ENCODE measurements at regions not wholly inside any gene's neighbourhood (a gene's known extent, or its start where the extent isn't known, plus 50 kb on each side); places are given as distances from the start of the nearest gene placed in this dataset.

DNA sequence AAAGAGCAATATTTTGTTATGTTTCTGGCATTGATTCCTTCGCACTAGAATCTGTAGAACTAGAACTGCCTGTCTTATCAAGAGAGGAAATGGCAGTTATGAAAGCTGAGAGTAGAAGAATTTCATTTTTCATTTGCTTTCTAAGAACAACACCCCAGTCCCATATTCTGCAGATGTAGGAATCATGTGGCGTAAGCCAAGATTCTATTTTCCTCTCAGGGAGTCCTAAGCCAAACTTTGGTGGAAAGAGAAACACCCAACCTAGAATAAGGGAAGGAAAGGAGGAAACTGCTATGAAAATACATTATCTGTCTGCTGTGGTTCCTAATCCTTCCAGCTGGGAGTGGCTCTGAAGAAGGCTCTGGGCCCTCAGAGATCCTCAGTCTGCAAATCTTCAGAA is 1176.9 kb upstream of the C9orf72 start:
- TF ChIP-seq, protein P1, sequence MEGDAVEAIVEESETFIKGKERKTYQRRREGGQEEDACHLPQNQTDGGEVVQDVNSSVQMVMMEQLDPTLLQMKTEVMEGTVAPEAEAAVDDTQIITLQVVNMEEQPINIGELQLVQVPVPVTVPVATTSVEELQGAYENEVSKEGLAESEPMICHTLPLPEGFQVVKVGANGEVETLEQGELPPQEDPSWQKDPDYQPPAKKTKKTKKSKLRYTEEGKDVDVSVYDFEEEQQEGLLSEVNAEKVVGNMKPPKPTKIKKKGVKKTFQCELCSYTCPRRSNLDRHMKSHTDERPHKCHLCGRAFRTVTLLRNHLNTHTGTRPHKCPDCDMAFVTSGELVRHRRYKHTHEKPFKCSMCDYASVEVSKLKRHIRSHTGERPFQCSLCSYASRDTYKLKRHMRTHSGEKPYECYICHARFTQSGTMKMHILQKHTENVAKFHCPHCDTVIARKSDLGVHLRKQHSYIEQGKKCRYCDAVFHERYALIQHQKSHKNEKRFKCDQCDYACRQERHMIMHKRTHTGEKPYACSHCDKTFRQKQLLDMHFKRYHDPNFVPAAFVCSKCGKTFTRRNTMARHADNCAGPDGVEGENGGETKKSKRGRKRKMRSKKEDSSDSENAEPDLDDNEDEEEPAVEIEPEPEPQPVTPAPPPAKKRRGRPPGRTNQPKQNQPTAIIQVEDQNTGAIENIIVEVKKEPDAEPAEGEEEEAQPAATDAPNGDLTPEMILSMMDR (conservative IDR thresholded peaks at IDR 0.05), result no peak

More for the DNA sequence above, 1176.9 kb upstream of the C9orf72 start:
- Histone ChIP-seq H4K91ac (ENCODE audit: insufficient read length, low read depth, low read length) (no peak overlapping the region), H3K9me3 (ENCODE audit: control insufficient read depth, low read depth, low read length) (no peaks in the 10 kb centered on the region), H3K4ac (ENCODE audit: low read depth, low read length) (no peak overlapping the region), H2AFZ (ENCODE audit: low read length) (no peak overlapping the region), H3K4me2 (ENCODE audit: insufficient read depth, insufficient read length, low read length) (no peak overlapping the region), H2BK120ac (ENCODE audit: low read depth, low read length, poor library complexity, severe bottlenecking) (no peak overlapping the region), H3K23me2 (ENCODE audit: insufficient read length, low read depth, low read length, poor library complexity, severe bottlenecking) (no peaks in the 10 kb centered on the region), H2BK15ac (ENCODE audit: low read depth, low read length) (no peak overlapping the region), H3T11ph (ENCODE audit: low read length) (no peak overlapping the region), H2BK5ac (ENCODE audit: insufficient read length, low read length) (no peak overlapping the region), H3K18ac (ENCODE audit: insufficient read length, low read depth, low read length) (no peak overlapping the region), H3K14ac (ENCODE audit: insufficient read depth, low read length) (no peak overlapping the region), H4K5ac (ENCODE audit: insufficient read length, low read depth, low read length) (no peak overlapping the region), H3K23ac (ENCODE audit: insufficient read length, low read depth, low read length) (no peak overlapping the region), H3K79me2 (ENCODE audit: insufficient read depth, low read length) (no peaks in the 10 kb centered on the region), H2BK12ac (ENCODE audit: insufficient read length, low read depth, low read length) (no peak overlapping the region), H3K79me1 (ENCODE audit: insufficient read depth, low read depth, low read length, poor library complexity, severe bottlenecking) (no peaks in the 10 kb centered on the region), H4K8ac (replicated peaks; ENCODE audit: insufficient read length, low read depth, low read length) (no peak overlapping the region), H3K9ac (ENCODE audit: extremely low read depth, insufficient read length, low read length) (no peak overlapping the region), H2BK20ac (ENCODE audit: low read depth, low read length, poor library complexity, severe bottlenecking) (no peak overlapping the region), H3K4me1 (ENCODE audit: insufficient read depth, low read length) (no peaks in the 10 kb centered on the region), H3K56ac (ENCODE audit: insufficient read length, low read depth, low read length) (no peak overlapping the region), H2AK5ac (ENCODE audit: insufficient read length, low read length) (no peak overlapping the region), H3K27me3 (ENCODE audit: insufficient read depth, low read length) (no peaks in the 10 kb centered on the region), H4K20me1 (ENCODE audit: control insufficient read depth, insufficient read depth, insufficient read length) (no peaks in the 10 kb centered on the region), H3K27ac (ENCODE audit: insufficient read length, low read depth, low read length) (no peak overlapping the region)
- H3K4me3 Mint-ChIP-seq, result no peak overlapping the region
- H3K27me3 Mint-ChIP-seq (ENCODE audit: low read depth), result no peaks in the 10 kb centered on the region
- no peaks in the 10 kb centered on the region for H3K4me1 Mint-ChIP-seq
- no CpG with 5 or more reads among the region's 2 CpGs for WGBS (ENCODE audit: extremely low coverage, insufficient read length, low lambda C conversion rate)
- peak overlapping the region in 1 of 3 experiments; percentile 79; a peak in 1 of 7 replicates for H3K27ac Mint-ChIP-seq
- no peaks in the 10 kb centered on the region; a peak in 1 of 7 replicates for H3K36me3 Mint-ChIP-seq (ENCODE audit: insufficient read depth in 1 of 3, low read depth in 3 of 3)
- H3K9me3 Mint-ChIP-seq, result no peaks in the 10 kb centered on the region; a peak in 2 of 5 replicates
- no peak for DNase-seq

Data from H9 (cell line).